ENCODE measurements at regions not wholly inside any gene's neighbourhood (a gene's known extent, or its start where the extent isn't known, plus 50 kb on each side); places are given as distances from the start of the nearest gene placed in this dataset.

- TF ChIP-seq CTCF (IDR thresholded peaks at IDR 0.05) (no peak), POLR2AphosphoS5 (IDR thresholded peaks at IDR 0.05; ENCODE audit: insufficient read depth in 1 of 2, low read depth in 1 of 2) (no peak), POLR2A (IDR thresholded peaks at IDR 0.05) (no peak)
- no peak overlapping the region for H3K4me3 ChIP-seq
- no peaks in the 10 kb centered on the region for H3K27me3 ChIP-seq
- no peaks in the 10 kb centered on the region for H3K36me3 ChIP-seq
- H3K27ac ChIP-seq, result no peak overlapping the region
- H3K4me1 ChIP-seq, result no peaks in the 10 kb centered on the region
- intact Hi-C loops (cut with DNase I), result no loop called here
- DNase-seq (ENCODE audit: extremely low spot score in 2 of 2), result no peak
- no peaks in the 10 kb centered on the region for H3K9me3 ChIP-seq
Observed at GRCh38 chr9:84615544-84615943, 54.0 kb upstream of the NTRK2 start.

DNA sequence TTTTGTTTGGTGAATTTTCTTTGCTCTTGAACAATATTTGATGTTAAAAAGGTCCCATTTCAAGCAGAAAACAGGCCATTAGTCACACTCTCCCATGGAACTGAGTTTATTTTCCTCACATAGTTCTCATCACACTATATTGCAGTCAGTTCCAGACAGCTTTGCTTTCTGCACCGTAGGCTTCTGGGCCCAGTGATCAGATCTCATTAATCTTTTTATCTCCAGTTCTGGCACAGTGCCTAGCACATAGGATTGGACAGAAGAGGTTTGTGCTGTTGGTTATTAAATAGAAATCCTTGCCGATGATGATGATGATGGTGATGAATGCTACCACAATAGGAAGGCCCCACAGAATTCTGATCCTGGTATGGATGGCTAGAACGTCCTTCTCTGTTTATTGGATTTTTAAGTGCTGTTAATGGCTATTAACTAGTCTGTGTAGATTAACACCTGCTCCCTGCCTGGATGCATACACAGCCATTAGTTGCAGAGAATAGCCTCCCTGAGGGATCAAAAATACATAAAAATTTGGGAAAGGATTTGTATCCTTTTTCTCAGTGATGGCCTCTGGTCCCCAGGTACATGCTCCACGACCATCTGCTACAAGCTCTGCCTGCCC lies 52.0 kb upstream of the NTRK2 start:
- Histone ChIP-seq H3K9me3 (no peaks in the 10 kb centered on the region), H3K4me1 (no peaks in the 10 kb centered on the region), H3K4me3 (no peak overlapping the region), H3K27me3 (no peaks in the 10 kb centered on the region), H3K27ac (no peak overlapping the region), H3K36me3 (no peaks in the 10 kb centered on the region)
- intact Hi-C loops (cut with DNase I), result no loop called here
- TF ChIP-seq POLR2A (IDR thresholded peaks at IDR 0.05) (no peak), POLR2AphosphoS5 (IDR thresholded peaks at IDR 0.05; ENCODE audit: insufficient read depth in 1 of 2, low read depth in 1 of 2) (no peak), CTCF (IDR thresholded peaks at IDR 0.05) (no peak)
- no peak for DNase-seq (ENCODE audit: extremely low spot score in 2 of 2)

All from vagina (tissue), 2 donors.